ENCODE measurements at regions not wholly inside any gene's neighbourhood (a gene's known extent, or its start where the extent isn't known, plus 50 kb on each side); places are given as distances from the start of the nearest gene placed in this dataset.

GRCh38 chr2:8225266-8225665 is 456.6 kb upstream of the ID2 start:
- Histone ChIP-seq H3K4me1 (replicated peaks in 1 of 2; ENCODE audit: control insufficient read depth in 2 of 2, insufficient read depth in 2 of 2, low read length in 2 of 2) (peaks cover 0 to 3% of the 10 kb centered on the region in 2 experiments; a peak in 2 of 5 replicates), H3K27me3 (ENCODE audit: control insufficient read depth in 2 of 2, insufficient read depth in 2 of 2, low read length in 2 of 2) (peaks cover 16 to 28% of the 10 kb centered on the region in 2 experiments; a peak in 4 of 5 replicates), H3K9ac (ENCODE audit: insufficient read depth in 1 of 2, low read depth in 2 of 2, low read length in 2 of 2) (no peak overlapping the region), H3K9me3 (replicated peaks; ENCODE audit: control insufficient read depth, insufficient read depth, low read depth, low read length) (no peaks in the 10 kb centered on the region), H3K27ac (ENCODE audit: extremely low read depth, low read depth, low read length) (no peak overlapping the region), H3K9me1 (ENCODE audit: control insufficient read depth, insufficient read depth, low read length) (no peaks in the 10 kb centered on the region), H3K4me3 (no peak overlapping the region), H4K20me1 (replicated peaks; ENCODE audit: control insufficient read depth, insufficient read depth, low read length) (no peaks in the 10 kb centered on the region; the same call in 1 of the 2 replicates), H2AFZ (ENCODE audit: low read depth, low read length) (no peak overlapping the region), H3K4me2 (ENCODE audit: insufficient read depth, low read length) (no peak overlapping the region), H3K36me3 (ENCODE audit: control insufficient read depth, insufficient read depth, low read length) (no peaks in the 10 kb centered on the region), H3K79me2 (ENCODE audit: control insufficient read depth, insufficient read depth, low read length) (no peaks in the 10 kb centered on the region)
- DNase-seq (ENCODE audit: extremely low read depth in 1 of 4, low spot score in 3 of 4) (no peak), FAIRE-seq (no peak), ATAC-seq (no peak)
- CTCF ChIA-PET (ENCODE audit: low intra/inter-chr PET ratio) = no interaction called here
- no peak for TF ChIP-seq SIX5 (IDR thresholded peaks at IDR 0.05; ENCODE audit: borderline replicate concordance in 1 of 2, insufficient read depth in 1 of 2, low read depth in 1 of 2, low read length in 2 of 2)
- no peak for TF ChIP-seq HDAC8 (tag; IDR thresholded peaks at IDR 0.05)
- no peak for TF ChIP-seq ADNP (tag; IDR thresholded peaks at IDR 0.05)
- TF ChIP-seq HSF4 (CRISPR knock-in tag; IDR thresholded peaks at IDR 0.05; ENCODE audit: borderline replicate concordance) = no peak
- TF ChIP-seq GATAD2A (IDR thresholded peaks at IDR 0.05) = no peak
- no peak for TF ChIP-seq RREB1 (CRISPR knock-in tag; IDR thresholded peaks at IDR 0.05)
- TF ChIP-seq BACH1 (tag; IDR thresholded peaks at IDR 0.05) = no peak
- in situ Hi-C loops (cut with MboI) (no loop called here), intact Hi-C loops (cut with micrococcal nuclease) (no loop called here)
- WGBS (ENCODE audit: insufficient coverage, low coverage, missing lambda C conversion rate) = 1% methylated on average over 5 of the region's 5 CpGs
- BruUV-seq (replicated peaks) = no TSS peak
- POLR2A ChIA-PET = no interaction called here

All from K562 (cell line).